Motor neuron (in vitro differentiated cells): ENCODE measurements at regions not wholly inside any gene's neighbourhood (a gene's known extent, or its start where the extent isn't known, plus 50 kb on each side); places are given as distances from the start of the nearest gene placed in this dataset.
"Not testable (repeated sequence)": the region's sequence is repeated elsewhere in the genome, so short reads cannot be mapped to it uniquely, and the experiment has no call there.

Experiments used
- ATAC-seq, 8 experiments: fragments of 200-7000 bp; cut with Tn5 transposase; replicated peaks in 6 of 8; 2 replicates each; pipeline ENCODE4 v1.8.0; 2021; ENCODE audit warnings: mild to moderate bottlenecking in 8 of 8, moderate library complexity in 8 of 8
- H3K27ac ChIP-seq, 2 donors: fragments of 250-450 bp; sonication (Bioruptor Pico); 2 replicates each; pipeline ENCODE4 v1.9.0; 2021; ENCODE audit warnings: antibody characterized with exemption in 2 of 2, mild to moderate bottlenecking in 2 of 2, moderate library complexity in 1 of 2
- H3K4me1 ChIP-seq, 2 donors: fragments of 250-450 bp; sonication (Bioruptor Pico); replicated peaks in 1 of 2; 2 replicates each; pipeline ENCODE4 v1.6.1; 2021; ENCODE audit warnings: antibody characterized with exemption in 2 of 2, mild to moderate bottlenecking in 2 of 2, moderate library complexity in 1 of 2
- H3K4me3 ChIP-seq, 5 donors: fragments of 250-450 bp; sonication (Bioruptor Pico); 2 replicates each; pipeline ENCODE4 v1.9.0; 2021; ENCODE audit warnings: antibody characterized with exemption in 5 of 5, mild to moderate bottlenecking in 5 of 5, moderate library complexity in 4 of 5
- WGBS, 10 experiments: fragments of 450-650 bp; shearing (Covaris generic); methylation state at CpG; one replicate each; pipeline ENCODE4 v1.0.0; 2022; 5-methylcytosine and 5-hydroxymethylcytosine counted together
- in situ Hi-C, 9 experiments: fragments of 400-800 bp; cut with MboI; loops; one replicate each; pipeline ENCODE4 v1.15.0; 2021; ENCODE audit warnings: low sequenced_read_pairs in 9 of 9, low pct_unique_long_range_greater_than_20kb in 2 of 9; ENCODE audit not compliant: unreplicated experiment in 9 of 9

DNA sequence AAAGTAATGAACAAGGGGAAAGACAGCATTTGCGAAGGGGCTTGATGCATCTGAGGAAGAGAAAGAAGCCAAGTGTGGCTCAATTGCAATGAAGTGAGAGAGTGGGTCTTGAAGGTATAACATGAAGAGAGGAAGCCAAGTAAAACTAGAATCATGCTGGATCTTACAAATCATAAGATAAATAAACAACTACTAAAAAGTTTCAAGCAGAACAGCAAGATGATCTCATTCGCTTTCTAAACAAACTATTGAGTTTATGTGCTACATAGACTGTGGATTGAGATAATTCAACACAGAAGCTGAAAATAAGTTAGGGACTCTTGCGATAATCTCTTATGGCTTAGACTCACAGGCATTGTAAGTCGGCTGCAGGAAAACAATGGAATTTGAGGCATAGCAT lies 1310.5 kb upstream of the NRXN1 start:
- in situ Hi-C loops: no loop called here
- no peak overlapping the region for H3K27ac ChIP-seq
- WGBS, 10 experiments: 19 to 100% (median 83%) methylated on average over 1 to 4 of the region's 4 CpGs
- peaks cover 12 to 20% of the 10 kb centered on the region in 2 donors for H3K4me1 ChIP-seq
- no peak overlapping the region for H3K4me3 ChIP-seq
- no peak for ATAC-seq

DNA sequence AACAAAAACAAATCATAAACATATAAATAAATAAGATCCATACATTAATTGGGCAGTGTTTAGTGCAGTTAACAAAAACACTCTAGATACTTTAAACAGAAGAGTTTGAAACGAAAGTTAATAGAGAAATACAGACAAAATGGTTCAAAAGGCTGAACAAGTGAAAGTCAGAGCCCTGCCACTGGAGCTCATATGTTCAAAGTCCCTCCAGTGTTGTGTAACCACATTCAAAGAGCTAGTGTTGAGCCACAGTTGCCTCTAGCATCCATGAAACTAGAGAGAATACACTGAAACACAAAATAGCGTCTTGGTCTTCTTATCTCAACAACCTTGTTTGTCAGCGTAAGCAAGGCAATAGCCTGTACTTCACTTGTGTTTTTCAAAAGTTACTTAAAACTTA lies 1309.8 kb upstream of the NRXN1 start:
- 7 to 92% (median 85%) methylated on average over 3 of the region's 3 CpGs; no CpG with 5 or more reads in 3 of the 10 experiments for WGBS, 10 experiments
- no peak for ATAC-seq
- Histone ChIP-seq H3K27ac (no peak overlapping the region), H3K4me3 (no peak overlapping the region), H3K4me1 (peaks cover 12 to 20% of the 10 kb centered on the region in 2 donors)
- in situ Hi-C loops: no loop called here

DNA sequence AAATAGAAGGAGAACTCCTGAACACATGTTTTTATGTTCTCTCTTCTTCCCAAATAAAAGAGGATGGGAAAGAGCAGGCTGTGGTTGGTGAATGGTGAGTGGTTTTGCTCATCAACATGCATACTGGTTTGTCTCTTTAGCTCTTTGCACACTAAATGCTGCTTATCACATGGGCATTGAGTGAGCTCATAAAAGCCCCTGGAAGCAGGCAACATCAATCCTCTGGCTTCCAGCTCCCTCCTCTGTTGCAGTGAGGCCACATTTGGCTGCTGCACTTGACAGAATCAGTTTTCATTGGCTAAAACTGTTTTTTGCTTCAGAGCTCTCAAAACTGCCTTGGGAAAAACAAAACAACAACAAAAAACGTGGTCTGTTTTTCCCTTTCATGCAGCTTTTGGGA lies 1308.2 kb upstream of the NRXN1 start:
- H3K27ac ChIP-seq: no peak overlapping the region
- in situ Hi-C loops: no loop called here
- WGBS, 10 experiments: 0 to 80% (median 17%) methylated on average over 1 of the region's 1 CpG; no CpG with 5 or more reads in 2 of the 10 experiments

DNA sequence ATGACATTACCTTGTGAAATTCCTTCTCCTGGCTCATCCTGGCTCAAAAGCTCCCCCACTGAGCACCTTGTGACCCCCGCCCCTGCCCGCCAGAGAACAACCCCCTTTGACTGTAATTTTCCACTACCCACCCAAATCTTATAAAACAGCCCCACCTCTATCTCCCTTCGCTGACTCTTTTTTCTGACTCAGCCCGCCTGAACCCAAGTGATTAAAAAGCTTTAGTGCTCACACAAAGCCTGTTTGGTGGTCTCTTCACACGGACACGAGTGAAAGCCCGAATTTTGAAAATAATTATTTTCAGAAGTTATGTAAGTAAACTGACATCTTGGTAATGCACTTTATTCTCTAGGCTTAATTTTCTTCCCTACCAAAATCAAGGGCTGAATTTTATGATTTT lies 1305.9 kb upstream of the NRXN1 start:
- 20 to 100% (median 78%) methylated on average over 1 to 3 of the region's 7 CpGs; no CpG with 5 or more reads in 4 of the 10 experiments for WGBS, 10 experiments
- ATAC-seq, H3K4me3 ChIP-seq, in situ Hi-C loops, H3K4me1 ChIP-seq, H3K27ac ChIP-seq: not testable (repeated sequence)

More for the DNA sequence above, 1308.2 kb upstream of the NRXN1 start:
- Histone ChIP-seq H3K4me1 (peaks cover 8 to 15% of the 10 kb centered on the region in 2 donors), H3K4me3 (no peak overlapping the region)
- peak in 6 of 8 experiments; percentile 38 to 100 (median 78) for ATAC-seq

- in situ Hi-C loops: no loop called here
- H3K4me3 ChIP-seq: no peak overlapping the region
- peaks cover 0 to 2% of the 10 kb centered on the region in 2 donors for H3K4me1 ChIP-seq
- ATAC-seq: no peak
- 0 to 94% (median 82%) methylated on average over 1 to 2 of the region's 2 CpGs; no CpG with 5 or more reads in 4 of the 10 experiments for WGBS, 10 experiments
- H3K27ac ChIP-seq: no peak overlapping the region
These were observed 1305.0 kb upstream of the NRXN1 start for GRCh38 chr2:52336951-52337350.

GRCh38 chr2:52335727-52336126 lies 1303.8 kb upstream of the NRXN1 start:
- Histone ChIP-seq H3K4me3 (no peak overlapping the region), H3K4me1 (peaks cover 0 to 2% of the 10 kb centered on the region in 2 donors), H3K27ac (no peak overlapping the region)
- no peak for ATAC-seq
- in situ Hi-C loops: no loop called here
- 0 to 100% (median 60%) methylated on average over 1 of the region's 1 CpG; no CpG with 5 or more reads in 3 of the 10 experiments for WGBS, 10 experiments

DNA sequence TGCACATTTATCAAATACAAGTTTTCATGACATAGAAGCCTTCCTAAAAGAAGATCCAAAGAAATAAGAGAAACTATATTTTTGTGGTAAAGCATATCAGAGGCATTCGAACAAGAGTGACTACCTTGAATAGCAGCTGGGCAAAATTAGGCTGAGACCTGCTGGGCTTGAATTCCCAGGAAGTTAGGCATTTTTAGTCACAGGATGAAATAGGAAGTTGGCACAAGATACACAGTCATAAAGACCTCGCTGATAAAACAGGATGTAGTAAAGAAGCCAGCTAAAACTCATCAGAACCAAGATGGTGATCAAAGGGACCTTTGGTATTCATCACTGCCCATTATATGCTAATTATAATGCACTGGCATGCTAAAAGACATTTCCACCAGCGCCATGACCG lies 1302.3 kb upstream of the NRXN1 start:
- in situ Hi-C loops: no loop called here
- H3K4me1 ChIP-seq: no peaks in the 10 kb centered on the region
- no peak for ATAC-seq
- WGBS, 10 experiments: 0 to 100% (median 74%) methylated on average over 1 to 4 of the region's 4 CpGs; no CpG with 5 or more reads in 3 of the 10 experiments
- H3K4me3 ChIP-seq: no peak overlapping the region
- no peak overlapping the region for H3K27ac ChIP-seq

DNA sequence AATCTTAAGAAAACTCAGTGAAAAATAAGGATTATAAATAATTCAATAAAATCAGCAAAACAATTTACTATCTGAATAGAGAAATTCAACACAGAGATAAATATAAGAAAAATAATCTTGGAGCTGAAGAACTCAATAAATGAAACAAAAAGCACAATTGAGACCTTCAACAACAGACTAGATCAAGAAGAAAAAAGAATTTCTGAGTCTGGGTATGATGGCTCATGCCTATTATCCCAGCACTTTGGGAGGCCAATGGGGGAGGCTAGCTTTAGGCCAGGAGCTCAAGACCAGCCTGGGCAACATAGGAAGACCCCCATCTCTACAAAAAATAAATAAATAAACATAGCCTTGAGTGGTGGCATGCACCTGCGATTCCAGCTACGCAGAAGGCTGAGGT lies 1295.7 kb upstream of the NRXN1 start:
- WGBS, 10 experiments: 90 to 100% (median 96%) methylated on average over 1 to 2 of the region's 2 CpGs; no CpG with 5 or more reads in 4 of the 10 experiments
- no peak for ATAC-seq
- Histone ChIP-seq H3K4me3 (no peak overlapping the region), H3K4me1 (no peaks in the 10 kb centered on the region), H3K27ac (no peak overlapping the region)
- in situ Hi-C loops: no loop called here

DNA sequence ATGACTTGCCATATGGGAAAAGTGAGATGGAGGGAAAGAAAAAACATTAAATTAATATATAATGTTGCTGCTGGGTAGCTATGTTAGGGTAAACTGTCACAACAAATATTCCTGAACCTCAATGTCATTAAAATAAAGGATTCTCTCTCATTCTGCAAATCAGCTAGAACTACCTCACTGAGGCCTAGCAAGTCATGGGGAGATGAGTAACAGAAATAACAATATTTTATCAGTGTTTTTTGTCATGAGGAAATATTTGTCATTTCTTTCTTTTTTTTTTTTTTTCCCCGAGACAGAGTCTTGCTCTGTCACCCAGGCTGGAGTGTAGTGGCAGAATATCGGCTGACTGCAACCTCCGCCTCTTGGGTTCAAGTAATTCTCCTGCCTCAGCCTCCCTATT lies 1282.3 kb upstream of the NRXN1 start:
- Histone ChIP-seq H3K4me3 (no peak overlapping the region), H3K4me1 (peaks cover 0 to 2% of the 10 kb centered on the region in 2 donors), H3K27ac (no peak overlapping the region)
- no peak for ATAC-seq
- WGBS, 10 experiments: 93 to 100% (median 100%) methylated on average over 1 to 3 of the region's 3 CpGs; no CpG with 5 or more reads in 4 of the 10 experiments
- in situ Hi-C loops: no loop called here

DNA sequence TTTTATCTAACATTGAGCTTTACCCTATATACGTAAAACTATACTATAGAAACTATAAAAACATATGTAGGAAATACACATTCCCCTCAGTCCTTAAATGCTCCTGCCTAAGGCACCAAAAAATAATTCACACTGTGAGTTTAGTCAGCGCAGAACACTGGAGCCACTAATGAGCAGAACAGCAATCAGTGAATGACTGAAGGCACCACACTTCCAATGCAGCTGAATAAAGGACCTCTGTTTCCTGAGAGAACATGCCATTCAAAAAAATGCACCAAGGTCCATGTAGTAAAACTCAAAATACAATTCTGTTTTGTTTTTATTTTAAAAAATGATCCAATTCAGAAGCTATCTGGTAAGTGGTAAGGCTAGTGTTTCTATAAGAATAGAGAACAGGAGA lies 1280.6 kb upstream of the NRXN1 start:
- in situ Hi-C loops: no loop called here
- Histone ChIP-seq H3K4me3 (no peak overlapping the region), H3K4me1 (peaks cover 0 to 2% of the 10 kb centered on the region in 2 donors), H3K27ac (no peak overlapping the region)
- WGBS, 10 experiments: 25 to 100% (median 95%) methylated on average over 1 to 2 of the region's 2 CpGs; no CpG with 5 or more reads in 1 of the 10 experiments
- ATAC-seq: peak in 1 of 8 experiments; percentile 26

- ATAC-seq: peak in 5 of 8 experiments; percentile 33 to 68 (median 37)
- Histone ChIP-seq H3K27ac (no peak overlapping the region), H3K4me1 (peaks cover 0 to 2% of the 10 kb centered on the region in 2 donors), H3K4me3 (no peak overlapping the region)
- in situ Hi-C loops: no loop called here
- WGBS, 10 experiments: 0 to 32% (median 13%) methylated on average over 2 to 5 of the region's 5 CpGs; no CpG with 5 or more reads in 1 of the 10 experiments
These were observed 1279.9 kb upstream of the NRXN1 start for GRCh38 chr2:52311862-52312261.

GRCh38 chr2:52308156-52308555 lies 1276.2 kb upstream of the NRXN1 start:
- H3K4me1 ChIP-seq: peaks cover 0 to 2% of the 10 kb centered on the region in 2 donors
- 4 to 100% (median 60%) methylated on average over 1 to 2 of the region's 2 CpGs; no CpG with 5 or more reads in 1 of the 10 experiments for WGBS, 10 experiments
- no peak overlapping the region for H3K4me3 ChIP-seq
- in situ Hi-C loops: no loop called here
- no peak overlapping the region for H3K27ac ChIP-seq
- no peak for ATAC-seq

- in situ Hi-C loops: no loop called here
- WGBS, 10 experiments: 13 to 100% (median 67%) methylated on average over 1 of the region's 1 CpG; no CpG with 5 or more reads in 2 of the 10 experiments
- Histone ChIP-seq H3K27ac (no peak overlapping the region), H3K4me3 (no peak overlapping the region), H3K4me1 (no peaks in the 10 kb centered on the region)
- no peak for ATAC-seq
These were observed 1262.7 kb upstream of the NRXN1 start for GRCh38 chr2:52294628-52295027.

GRCh38 chr2:52292801-52293200 lies 1260.9 kb upstream of the NRXN1 start:
- H3K4me1 ChIP-seq: no peaks in the 10 kb centered on the region
- in situ Hi-C loops: no loop called here
- H3K4me3 ChIP-seq: no peak overlapping the region
- peak in 1 of 8 experiments; percentile 30 for ATAC-seq
- WGBS, 10 experiments: 0 to 78% (median 40%) methylated on average over 1 of the region's 1 CpG; no CpG with 5 or more reads in 2 of the 10 experiments
- no peak overlapping the region for H3K27ac ChIP-seq
